ENCODE measurements at regions not wholly inside any gene's neighbourhood (a gene's known extent, or its start where the extent isn't known, plus 50 kb on each side); places are given as distances from the start of the nearest gene placed in this dataset.

- H3K27ac Mint-ChIP-seq = no peak overlapping the region
- TF ChIP-seq, protein P1, sequence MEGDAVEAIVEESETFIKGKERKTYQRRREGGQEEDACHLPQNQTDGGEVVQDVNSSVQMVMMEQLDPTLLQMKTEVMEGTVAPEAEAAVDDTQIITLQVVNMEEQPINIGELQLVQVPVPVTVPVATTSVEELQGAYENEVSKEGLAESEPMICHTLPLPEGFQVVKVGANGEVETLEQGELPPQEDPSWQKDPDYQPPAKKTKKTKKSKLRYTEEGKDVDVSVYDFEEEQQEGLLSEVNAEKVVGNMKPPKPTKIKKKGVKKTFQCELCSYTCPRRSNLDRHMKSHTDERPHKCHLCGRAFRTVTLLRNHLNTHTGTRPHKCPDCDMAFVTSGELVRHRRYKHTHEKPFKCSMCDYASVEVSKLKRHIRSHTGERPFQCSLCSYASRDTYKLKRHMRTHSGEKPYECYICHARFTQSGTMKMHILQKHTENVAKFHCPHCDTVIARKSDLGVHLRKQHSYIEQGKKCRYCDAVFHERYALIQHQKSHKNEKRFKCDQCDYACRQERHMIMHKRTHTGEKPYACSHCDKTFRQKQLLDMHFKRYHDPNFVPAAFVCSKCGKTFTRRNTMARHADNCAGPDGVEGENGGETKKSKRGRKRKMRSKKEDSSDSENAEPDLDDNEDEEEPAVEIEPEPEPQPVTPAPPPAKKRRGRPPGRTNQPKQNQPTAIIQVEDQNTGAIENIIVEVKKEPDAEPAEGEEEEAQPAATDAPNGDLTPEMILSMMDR (IDR thresholded peaks at IDR 0.05) = no peak
- no peaks in the 10 kb centered on the region for H3K36me3 ChIP-seq (replicated peaks in 1 of 2; ENCODE audit: control insufficient read depth in 1 of 2, insufficient read depth in 2 of 2, low read length in 2 of 2)
- no peak overlapping the region for H3K4me3 Mint-ChIP-seq
- no peak overlapping the region for H3K27ac ChIP-seq (ENCODE audit: low read depth in 1 of 2, low read length in 2 of 2)
- no peaks in the 10 kb centered on the region for H3K27me3 ChIP-seq (ENCODE audit: control insufficient read depth in 2 of 2, insufficient read depth in 2 of 2, low read length in 2 of 2)
- no peaks in the 10 kb centered on the region for H3K4me1 ChIP-seq (ENCODE audit: control insufficient read depth in 1 of 2, insufficient read depth in 2 of 2, low read length in 2 of 2)
- no peak overlapping the region for H3K4me2 ChIP-seq (replicated peaks; ENCODE audit: extremely low read depth, low read length, poor library complexity, severe bottlenecking)
- H3K79me2 ChIP-seq (ENCODE audit: insufficient read depth, low read length) = no peaks in the 10 kb centered on the region
- no peaks in the 10 kb centered on the region for H4K20me1 ChIP-seq (ENCODE audit: insufficient read depth, low read length)
- intact Hi-C loops (cut with micrococcal nuclease) = no loop called here
- no peaks in the 10 kb centered on the region for H3K4me1 Mint-ChIP-seq
- DNase-seq = no peak
- H3K9ac ChIP-seq (ENCODE audit: insufficient read depth, low read length, poor library complexity, severe bottlenecking) = no peak overlapping the region
- H3K9me3 ChIP-seq (replicated peaks in 1 of 2; ENCODE audit: control insufficient read depth in 1 of 2, insufficient read depth in 1 of 2, low read length in 2 of 2) = peaks cover 0 to 4% of the 10 kb centered on the region in 2 donors
- no peaks in the 10 kb centered on the region for H3K36me3 Mint-ChIP-seq
- H2AFZ ChIP-seq (ENCODE audit: insufficient read depth, low read depth, low read length, poor library complexity, severe bottlenecking) = no peak overlapping the region
- no peak overlapping the region for H3K4me3 ChIP-seq (replicated peaks in 1 of 3; ENCODE audit: low read depth in 2 of 3, low read length in 3 of 3)
- no peaks in the 10 kb centered on the region for H3K27me3 Mint-ChIP-seq (ENCODE audit: low read depth in 3 of 3)
- H3K9me3 Mint-ChIP-seq = peaks cover 0 to 10% (median 3%) of the 10 kb centered on the region in 7 donors
These were observed 531.7 kb upstream of the FLRT2 start for GRCh38 chr14:84998216-84998615.

GRCh38 chr14:85002846-85003245 is 527.1 kb upstream of the FLRT2 start:
- Mint-ChIP-seq H3K27ac (no peak overlapping the region), H3K36me3 (no peaks in the 10 kb centered on the region), H3K27me3 (ENCODE audit: low read depth in 3 of 3) (no peaks in the 10 kb centered on the region), H3K4me3 (no peak overlapping the region), H3K9me3 (peaks cover 0 to 5% (median 2%) of the 10 kb centered on the region in 7 donors), H3K4me1 (no peaks in the 10 kb centered on the region)
- intact Hi-C loops (cut with micrococcal nuclease) = no loop called here
- Histone ChIP-seq H3K27me3 (ENCODE audit: control insufficient read depth in 2 of 2, insufficient read depth in 2 of 2, low read length in 2 of 2) (no peaks in the 10 kb centered on the region), H3K36me3 (replicated peaks in 1 of 2; ENCODE audit: control insufficient read depth in 1 of 2, insufficient read depth in 2 of 2, low read length in 2 of 2) (no peaks in the 10 kb centered on the region), H3K79me2 (ENCODE audit: insufficient read depth, low read length) (no peaks in the 10 kb centered on the region), H3K9ac (ENCODE audit: insufficient read depth, low read length, poor library complexity, severe bottlenecking) (no peak overlapping the region), H2AFZ (ENCODE audit: insufficient read depth, low read depth, low read length, poor library complexity, severe bottlenecking) (no peak overlapping the region), H3K4me3 (replicated peaks in 1 of 3; ENCODE audit: low read depth in 2 of 3, low read length in 3 of 3) (no peak overlapping the region), H4K20me1 (ENCODE audit: insufficient read depth, low read length) (no peaks in the 10 kb centered on the region), H3K27ac (ENCODE audit: low read depth in 1 of 2, low read length in 2 of 2) (no peak overlapping the region), H3K4me2 (replicated peaks; ENCODE audit: extremely low read depth, low read length, poor library complexity, severe bottlenecking) (no peak overlapping the region), H3K4me1 (ENCODE audit: control insufficient read depth in 1 of 2, insufficient read depth in 2 of 2, low read length in 2 of 2) (no peaks in the 10 kb centered on the region), H3K9me3 (replicated peaks in 1 of 2; ENCODE audit: control insufficient read depth in 1 of 2, insufficient read depth in 1 of 2, low read length in 2 of 2) (peaks cover 0 to 4% of the 10 kb centered on the region in 2 donors)
- no peak for DNase-seq
- WGBS (ENCODE audit: insufficient coverage) = no CpG with 5 or more reads among the region's 1 CpG
- TF ChIP-seq, protein P1 (IDR thresholded peaks at IDR 0.05) = no peak

All from CD14-positive monocyte (primary cell).